ENCODE measurements at regions not wholly inside any gene's neighbourhood (a gene's known extent, or its start where the extent isn't known, plus 50 kb on each side); places are given as distances from the start of the nearest gene placed in this dataset.

- ATAC-seq = no peak
- TF ChIP-seq ARNTL (CRISPR knock-in tag; IDR thresholded peaks at IDR 0.05; ENCODE audit: borderline replicate concordance, low read depth) = no peak
- no peak for TF ChIP-seq CSDC2 (CRISPR knock-in tag; IDR thresholded peaks at IDR 0.05)
- TF ChIP-seq, protein P1, sequence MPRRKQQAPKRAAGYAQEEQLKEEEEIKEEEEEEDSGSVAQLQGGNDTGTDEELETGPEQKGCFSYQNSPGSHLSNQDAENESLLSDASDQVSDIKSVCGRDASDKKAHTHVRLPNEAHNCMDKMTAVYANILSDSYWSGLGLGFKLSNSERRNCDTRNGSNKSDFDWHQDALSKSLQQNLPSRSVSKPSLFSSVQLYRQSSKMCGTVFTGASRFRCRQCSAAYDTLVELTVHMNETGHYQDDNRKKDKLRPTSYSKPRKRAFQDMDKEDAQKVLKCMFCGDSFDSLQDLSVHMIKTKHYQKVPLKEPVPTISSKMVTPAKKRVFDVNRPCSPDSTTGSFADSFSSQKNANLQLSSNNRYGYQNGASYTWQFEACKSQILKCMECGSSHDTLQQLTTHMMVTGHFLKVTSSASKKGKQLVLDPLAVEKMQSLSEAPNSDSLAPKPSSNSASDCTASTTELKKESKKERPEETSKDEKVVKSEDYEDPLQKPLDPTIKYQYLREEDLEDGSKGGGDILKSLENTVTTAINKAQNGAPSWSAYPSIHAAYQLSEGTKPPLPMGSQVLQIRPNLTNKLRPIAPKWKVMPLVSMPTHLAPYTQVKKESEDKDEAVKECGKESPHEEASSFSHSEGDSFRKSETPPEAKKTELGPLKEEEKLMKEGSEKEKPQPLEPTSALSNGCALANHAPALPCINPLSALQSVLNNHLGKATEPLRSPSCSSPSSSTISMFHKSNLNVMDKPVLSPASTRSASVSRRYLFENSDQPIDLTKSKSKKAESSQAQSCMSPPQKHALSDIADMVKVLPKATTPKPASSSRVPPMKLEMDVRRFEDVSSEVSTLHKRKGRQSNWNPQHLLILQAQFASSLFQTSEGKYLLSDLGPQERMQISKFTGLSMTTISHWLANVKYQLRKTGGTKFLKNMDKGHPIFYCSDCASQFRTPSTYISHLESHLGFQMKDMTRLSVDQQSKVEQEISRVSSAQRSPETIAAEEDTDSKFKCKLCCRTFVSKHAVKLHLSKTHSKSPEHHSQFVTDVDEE (CRISPR knock-in tag; IDR thresholded peaks at IDR 0.05) = no peak
- no peak for TF ChIP-seq ZFP3 (CRISPR knock-in tag; IDR thresholded peaks at IDR 0.05)
- TF ChIP-seq, protein P2, sequence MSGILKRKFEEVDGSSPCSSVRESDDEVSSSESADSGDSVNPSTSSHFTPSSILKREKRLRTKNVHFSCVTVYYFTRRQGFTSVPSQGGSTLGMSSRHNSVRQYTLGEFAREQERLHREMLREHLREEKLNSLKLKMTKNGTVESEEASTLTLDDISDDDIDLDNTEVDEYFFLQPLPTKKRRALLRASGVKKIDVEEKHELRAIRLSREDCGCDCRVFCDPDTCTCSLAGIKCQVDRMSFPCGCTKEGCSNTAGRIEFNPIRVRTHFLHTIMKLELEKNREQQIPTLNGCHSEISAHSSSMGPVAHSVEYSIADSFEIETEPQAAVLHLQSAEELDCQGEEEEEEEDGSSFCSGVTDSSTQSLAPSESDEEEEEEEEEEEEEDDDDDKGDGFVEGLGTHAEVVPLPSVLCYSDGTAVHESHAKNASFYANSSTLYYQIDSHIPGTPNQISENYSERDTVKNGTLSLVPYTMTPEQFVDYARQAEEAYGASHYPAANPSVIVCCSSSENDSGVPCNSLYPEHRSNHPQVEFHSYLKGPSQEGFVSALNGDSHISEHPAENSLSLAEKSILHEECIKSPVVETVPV (CRISPR knock-in tag; IDR thresholded peaks at IDR 0.05) = no peak
- TF ChIP-seq, protein P3, sequence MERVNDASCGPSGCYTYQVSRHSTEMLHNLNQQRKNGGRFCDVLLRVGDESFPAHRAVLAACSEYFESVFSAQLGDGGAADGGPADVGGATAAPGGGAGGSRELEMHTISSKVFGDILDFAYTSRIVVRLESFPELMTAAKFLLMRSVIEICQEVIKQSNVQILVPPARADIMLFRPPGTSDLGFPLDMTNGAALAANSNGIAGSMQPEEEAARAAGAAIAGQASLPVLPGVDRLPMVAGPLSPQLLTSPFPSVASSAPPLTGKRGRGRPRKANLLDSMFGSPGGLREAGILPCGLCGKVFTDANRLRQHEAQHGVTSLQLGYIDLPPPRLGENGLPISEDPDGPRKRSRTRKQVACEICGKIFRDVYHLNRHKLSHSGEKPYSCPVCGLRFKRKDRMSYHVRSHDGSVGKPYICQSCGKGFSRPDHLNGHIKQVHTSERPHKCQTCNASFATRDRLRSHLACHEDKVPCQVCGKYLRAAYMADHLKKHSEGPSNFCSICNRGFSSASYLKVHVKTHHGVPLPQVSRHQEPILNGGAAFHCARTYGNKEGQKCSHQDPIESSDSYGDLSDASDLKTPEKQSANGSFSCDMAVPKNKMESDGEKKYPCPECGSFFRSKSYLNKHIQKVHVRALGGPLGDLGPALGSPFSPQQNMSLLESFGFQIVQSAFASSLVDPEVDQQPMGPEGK (CRISPR knock-in tag; IDR thresholded peaks at IDR 0.05; ENCODE audit: borderline replicate concordance) = no peak
- TF ChIP-seq TCF4 (CRISPR knock-in tag; IDR thresholded peaks at IDR 0.05; ENCODE audit: borderline replicate concordance) = no peak
- no peak for TF ChIP-seq BACH2 (CRISPR knock-in tag; IDR thresholded peaks at IDR 0.05; ENCODE audit: borderline replicate concordance)
Measured at GRCh38 chr1:204771358-204771757, 85.8 kb upstream of the LRRN2 start.

- no peak for ATAC-seq
- no peak for TF ChIP-seq TCF4 (CRISPR knock-in tag; IDR thresholded peaks at IDR 0.05; ENCODE audit: borderline replicate concordance)
- TF ChIP-seq GLIS3 (CRISPR knock-in tag; IDR thresholded peaks at IDR 0.05) = no peak
- no peak for TF ChIP-seq SNAI2 (CRISPR knock-in tag; IDR thresholded peaks at IDR 0.05)
- TF ChIP-seq, protein P1 (CRISPR knock-in tag; IDR thresholded peaks at IDR 0.05) = no peak
- TF ChIP-seq ESRRG (CRISPR knock-in tag; IDR thresholded peaks at IDR 0.05) = no peak
- no peak for TF ChIP-seq POU6F1 (CRISPR knock-in tag; IDR thresholded peaks at IDR 0.05; ENCODE audit: borderline replicate concordance, low read depth)
- no peak for TF ChIP-seq ARNTL (CRISPR knock-in tag; IDR thresholded peaks at IDR 0.05; ENCODE audit: borderline replicate concordance, low read depth)
- TF ChIP-seq, protein P3 (CRISPR knock-in tag; IDR thresholded peaks at IDR 0.05; ENCODE audit: borderline replicate concordance) = no peak
- no peak for TF ChIP-seq TOX (CRISPR knock-in tag; IDR thresholded peaks at IDR 0.05; ENCODE audit: borderline replicate concordance)
Measured at GRCh38 chr1:204773246-204773645, 87.7 kb upstream of the LRRN2 start.

DNA sequence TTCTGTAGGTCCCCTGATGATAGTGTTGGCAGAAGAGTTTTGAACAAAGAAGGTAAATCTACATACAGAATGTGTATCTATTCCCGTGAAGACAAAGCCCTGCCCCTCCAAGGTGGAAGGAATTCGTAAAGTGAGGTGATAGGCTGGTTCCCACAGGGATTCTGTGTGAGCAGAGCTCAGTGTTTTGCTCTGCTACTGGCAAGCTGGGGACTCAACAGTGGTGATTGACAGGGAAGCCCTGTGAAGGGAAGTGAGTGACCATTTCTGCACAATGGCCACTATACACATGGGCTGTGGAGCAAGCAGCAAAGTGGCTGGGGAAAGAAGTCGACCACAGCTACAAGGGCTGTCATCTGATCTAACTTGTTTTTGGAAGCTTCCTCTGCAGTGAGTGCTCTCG is 90.0 kb upstream of the LRRN2 start:
- ATAC-seq = no peak
- TF ChIP-seq GLIS3 (CRISPR knock-in tag; IDR thresholded peaks at IDR 0.05) (no peak), ISL1 (CRISPR knock-in tag; IDR thresholded peaks at IDR 0.05) (no peak), ZNF70 (CRISPR knock-in tag; IDR thresholded peaks at IDR 0.05) (no peak), RARB (CRISPR knock-in tag; IDR thresholded peaks at IDR 0.05) (no peak), TCF4 (CRISPR knock-in tag; IDR thresholded peaks at IDR 0.05; ENCODE audit: borderline replicate concordance) (no peak), CSDC2 (CRISPR knock-in tag; IDR thresholded peaks at IDR 0.05) (no peak), OSR1 (CRISPR knock-in tag; IDR thresholded peaks at IDR 0.05) (no peak), ARNTL (CRISPR knock-in tag; IDR thresholded peaks at IDR 0.05; ENCODE audit: borderline replicate concordance, low read depth) (no peak), ZC3H10 (CRISPR knock-in tag; IDR thresholded peaks at IDR 0.05) (no peak)
